Caki2 (cell line): ENCODE measurements at regions not wholly inside any gene's neighbourhood (a gene's known extent, or its start where the extent isn't known, plus 50 kb on each side); places are given as distances from the start of the nearest gene placed in this dataset.
A peak's percentile ranks its signal among the peaks of the same experiment; 100 is the strongest.
"Not testable (repeated sequence)": the region's sequence is repeated elsewhere in the genome, so short reads cannot be mapped to it uniquely, and the experiment has no call there.

Experiments used
- DNase-seq: peaks from one replicate; pipeline ENCODE4 v3.0.0-alpha.2; 2015; ENCODE audit warnings: low read depth
- in situ Hi-C: cut with HindIII; loops from 2 replicates; pipeline ENCODE4 v1.10.0; 2016; ENCODE audit warnings: low sequenced_read_pairs, low pct_unique_long_range_greater_than_20kb, mixed read lengths

GRCh38 chr2:2588777-2589176, 257.7 kb upstream of the MYT1L start:
- DNase-seq = no peak
- in situ Hi-C loops = no loop called here

- no peak for DNase-seq
- in situ Hi-C loops = no loop called here
Observed at GRCh38 chr2:2587354-2587753, 256.3 kb upstream of the MYT1L start.

GRCh38 chr2:2586931-2587330, 255.9 kb upstream of the MYT1L start:
- no peak for DNase-seq
- in situ Hi-C loops = no loop called here

GRCh38 chr2:2586068-2586776, 255.1 kb upstream of the MYT1L start:
- in situ Hi-C loops = no loop called here
- DNase-seq = no peak

GRCh38 chr2:2582998-2583545, 252.0 kb upstream of the MYT1L start:
- in situ Hi-C loops = no loop called here
- no peak for DNase-seq

GRCh38 chr2:2581331-2582159, 250.5 kb upstream of the MYT1L start:
- in situ Hi-C loops = no loop called here
- DNase-seq = no peak

GRCh38 chr2:2580841-2581240, 249.8 kb upstream of the MYT1L start:
- in situ Hi-C loops, DNase-seq: not testable (repeated sequence)

GRCh38 chr2:2580341-2580740, 249.3 kb upstream of the MYT1L start:
- DNase-seq = no peak
- in situ Hi-C loops = no loop called here

- DNase-seq = no peak
- in situ Hi-C loops = no loop called here
Observed at GRCh38 chr2:2579814-2580213, 248.7 kb upstream of the MYT1L start.

GRCh38 chr2:2577407-2577831, 246.3 kb upstream of the MYT1L start:
- DNase-seq = no peak
- in situ Hi-C loops = no loop called here

GRCh38 chr2:2575870-2576386, 244.9 kb upstream of the MYT1L start:
- no peak for DNase-seq
- in situ Hi-C loops = no loop called here

GRCh38 chr2:2575181-2575577, 244.1 kb upstream of the MYT1L start:
- no peak for DNase-seq
- in situ Hi-C loops = no loop called here

GRCh38 chr2:2574401-2575180, 243.5 kb upstream of the MYT1L start:
- in situ Hi-C loops = no loop called here
- DNase-seq = no peak

- DNase-seq = peak; percentile 29
- in situ Hi-C loops = no loop called here
Observed at GRCh38 chr2:2573658-2574293, 242.7 kb upstream of the MYT1L start.

- in situ Hi-C loops = no loop called here
- DNase-seq = no peak
Observed at GRCh38 chr2:2573205-2573604, 242.1 kb upstream of the MYT1L start.

GRCh38 chr2:2572393-2573204, 241.5 kb upstream of the MYT1L start:
- no peak for DNase-seq
- in situ Hi-C loops = no loop called here
